Stomach (tissue), 4 donors: ENCODE measurements at regions not wholly inside any gene's neighbourhood (a gene's known extent, or its start where the extent isn't known, plus 50 kb on each side); places are given as distances from the start of the nearest gene placed in this dataset.

Experiments
- CTCF ChIP-seq, 7 experiments: fragments of 450-650 bp in 4 of 7; fragments of 200-600 bp in 3 of 7; sonication (generic) in 3 of 7; IDR thresholded peaks; one replicate each; pipeline ENCODE4 v1.5.1; 2016 to 2019; ENCODE audit warnings: antibody characterized with exemption in 7 of 7, control low read depth in 2 of 7, mild to moderate bottlenecking in 1 of 7
- EP300 ChIP-seq: sonication (generic); formaldehyde crosslinking; IDR thresholded peaks from one replicate; pipeline ENCODE4 v1.6.1; 2017; ENCODE audit warnings: antibody characterized with exemption
- POLR2A ChIP-seq, 4 donors: fragments of 450-650 bp; IDR thresholded peaks; one replicate each; pipeline ENCODE4 v1.6.1; 2016; ENCODE audit warnings: antibody characterized with exemption in 4 of 4, control low read depth in 2 of 4, mild to moderate bottlenecking in 1 of 4, moderate library complexity in 1 of 4
- POLR2AphosphoS5 ChIP-seq, 3 donors: sonication (generic); formaldehyde crosslinking; IDR thresholded peaks; one replicate each; pipeline ENCODE4 v1.6.1; 2016; ENCODE audit warnings: antibody characterized with exemption in 3 of 3

DNA sequence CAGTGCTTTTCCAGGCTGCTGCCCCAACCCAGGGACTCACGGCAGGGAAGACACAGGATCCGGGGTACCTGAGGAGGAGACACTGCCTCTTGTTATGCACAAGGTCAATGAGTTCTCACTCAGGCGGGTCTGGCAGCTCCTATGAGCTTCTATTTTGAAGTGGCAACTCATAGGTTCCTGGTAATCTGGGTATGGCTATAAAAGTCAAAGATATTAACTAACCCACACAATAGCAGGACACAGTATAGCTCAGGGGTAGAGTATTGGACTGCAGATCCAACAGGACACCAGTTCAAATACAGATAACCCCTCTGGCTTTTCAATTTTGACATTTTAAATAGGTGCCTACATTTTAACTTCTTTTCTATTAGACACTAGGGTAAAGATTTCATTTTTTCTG lies 130.3 kb upstream of the ZNF746 start:
- TF ChIP-seq POLR2AphosphoS5 (IDR thresholded peaks at IDR 0.05) (no peak), POLR2A (IDR thresholded peaks at IDR 0.05) (no peak), CTCF (IDR thresholded peaks at IDR 0.05) (no peak), EP300 (no peak)
